GM18951 (cell line): ENCODE measurements at regions not wholly inside any gene's neighbourhood (a gene's known extent, or its start where the extent isn't known, plus 50 kb on each side); places are given as distances from the start of the nearest gene placed in this dataset.
"Not testable (repeated sequence)": the region's sequence is repeated elsewhere in the genome, so short reads cannot be mapped to it uniquely, and the experiment has no call there.

Source experiments
- POLR2A ChIP-seq: IDR thresholded peaks from 4 replicates; pipeline ENCODE4 v1.6.1; 2011; ENCODE audit warnings: mild to moderate bottlenecking; ENCODE audit not compliant: insufficient read length, insufficient read depth; ENCODE audit errors: extremely low read depth
- in situ Hi-C: fragments of 300-500 bp; cut with MboI; formaldehyde crosslinking; loops from one replicate; pipeline ENCODE4 v1.12.0; 2022; ENCODE audit warnings: low sequenced_read_pairs, mixed read lengths, inconsistent platforms; ENCODE audit not compliant: unreplicated experiment

- in situ Hi-C loops = no loop called here
Observed at GRCh38 chr11:97751952-97752351, 1268.8 kb upstream of the CNTN5 start.

GRCh38 chr11:97754976-97755375 is 1265.8 kb upstream of the CNTN5 start:
- no peak for TF ChIP-seq POLR2A
- in situ Hi-C loops = no loop called here

More at GRCh38 chr11:97751952-97752351, 1268.8 kb upstream of the CNTN5 start:
- no peak for TF ChIP-seq POLR2A

GRCh38 chr11:97756571-97757335 is 1264.0 kb upstream of the CNTN5 start:
- in situ Hi-C loops = no loop called here
- TF ChIP-seq POLR2A = no peak

- no peak for TF ChIP-seq POLR2A
- in situ Hi-C loops = no loop called here
Observed at GRCh38 chr11:97761175-97761574, 1259.6 kb upstream of the CNTN5 start.

- in situ Hi-C loops = no loop called here
- no peak for TF ChIP-seq POLR2A
Observed at GRCh38 chr11:97764193-97764592, 1256.6 kb upstream of the CNTN5 start.

GRCh38 chr11:97764605-97765004 is 1256.1 kb upstream of the CNTN5 start:
- TF ChIP-seq POLR2A = no peak
- in situ Hi-C loops = no loop called here

- in situ Hi-C loops = no loop called here
- TF ChIP-seq POLR2A = no peak
Observed at GRCh38 chr11:97770570-97770969, 1250.2 kb upstream of the CNTN5 start.

GRCh38 chr11:97772705-97773104 is 1248.0 kb upstream of the CNTN5 start:
- in situ Hi-C loops = no loop called here
- TF ChIP-seq POLR2A = no peak

GRCh38 chr11:97784388-97784787 is 1236.4 kb upstream of the CNTN5 start:
- in situ Hi-C loops = not testable (repeated sequence)

- no peak for TF ChIP-seq POLR2A
- in situ Hi-C loops = no loop called here
Observed at GRCh38 chr11:97786961-97787360, 1233.8 kb upstream of the CNTN5 start.

- in situ Hi-C loops = no loop called here
- TF ChIP-seq POLR2A = no peak
Observed at GRCh38 chr11:97794876-97795275, 1225.9 kb upstream of the CNTN5 start.

GRCh38 chr11:97800891-97801290 is 1219.9 kb upstream of the CNTN5 start:
- in situ Hi-C loops = no loop called here
- TF ChIP-seq POLR2A = no peak

- no peak for TF ChIP-seq POLR2A
- in situ Hi-C loops = no loop called here
Observed at GRCh38 chr11:97814325-97814959, 1206.3 kb upstream of the CNTN5 start.

- in situ Hi-C loops = no loop called here
- TF ChIP-seq POLR2A = no peak
Observed at GRCh38 chr11:97815667-97816066, 1205.1 kb upstream of the CNTN5 start.
